Breast epithelium (tissue), 3 donors: ENCODE measurements at regions not wholly inside any gene's neighbourhood (a gene's known extent, or its start where the extent isn't known, plus 50 kb on each side); places are given as distances from the start of the nearest gene placed in this dataset.

Experiments used
- POLR2A ChIP-seq: fragments of 450-650 bp; IDR thresholded peaks from one replicate; pipeline ENCODE4 v1.6.1; 2016; ENCODE audit warnings: antibody characterized with exemption, mild to moderate bottlenecking, moderate library complexity
- TF ChIP-seq, protein P1 (sequence below), 3 donors: fragments of 450-650 bp; IDR thresholded peaks; one replicate each; pipeline ENCODE4 v1.5.1; 2016 to 2017; ENCODE audit warnings: antibody characterized with exemption in 3 of 3, mild to moderate bottlenecking in 3 of 3, moderate library complexity in 3 of 3

DNA sequence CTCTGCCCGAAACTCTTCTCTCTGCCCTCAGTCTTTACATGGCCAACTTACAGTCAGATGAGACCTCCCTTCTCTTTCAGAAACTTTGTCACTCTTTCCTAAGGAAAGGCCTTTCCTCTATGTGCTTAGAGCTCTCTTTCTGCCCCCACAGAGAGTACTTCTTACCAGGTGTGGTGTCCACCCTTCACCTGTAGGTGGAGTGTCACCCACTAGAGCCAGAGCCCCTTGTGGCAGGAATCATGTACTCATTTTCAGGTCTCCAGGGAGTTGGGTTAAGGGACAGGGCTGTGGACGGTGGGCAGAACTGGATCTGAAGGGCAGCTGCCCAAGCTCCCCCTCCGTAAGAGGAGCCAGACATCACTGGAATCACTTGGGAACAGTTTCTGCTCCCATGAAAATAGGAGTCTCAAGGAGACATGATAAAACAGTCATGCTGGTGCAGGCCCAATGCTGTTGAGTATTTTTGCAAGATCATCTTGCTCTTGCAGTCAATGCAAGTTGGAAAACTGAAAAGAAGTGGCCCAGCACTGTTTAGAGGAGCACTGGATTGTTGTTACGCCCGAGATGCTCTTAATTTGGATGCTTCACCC is 436.7 kb downstream of the ZSWIM6 start:
- TF ChIP-seq, protein P1, sequence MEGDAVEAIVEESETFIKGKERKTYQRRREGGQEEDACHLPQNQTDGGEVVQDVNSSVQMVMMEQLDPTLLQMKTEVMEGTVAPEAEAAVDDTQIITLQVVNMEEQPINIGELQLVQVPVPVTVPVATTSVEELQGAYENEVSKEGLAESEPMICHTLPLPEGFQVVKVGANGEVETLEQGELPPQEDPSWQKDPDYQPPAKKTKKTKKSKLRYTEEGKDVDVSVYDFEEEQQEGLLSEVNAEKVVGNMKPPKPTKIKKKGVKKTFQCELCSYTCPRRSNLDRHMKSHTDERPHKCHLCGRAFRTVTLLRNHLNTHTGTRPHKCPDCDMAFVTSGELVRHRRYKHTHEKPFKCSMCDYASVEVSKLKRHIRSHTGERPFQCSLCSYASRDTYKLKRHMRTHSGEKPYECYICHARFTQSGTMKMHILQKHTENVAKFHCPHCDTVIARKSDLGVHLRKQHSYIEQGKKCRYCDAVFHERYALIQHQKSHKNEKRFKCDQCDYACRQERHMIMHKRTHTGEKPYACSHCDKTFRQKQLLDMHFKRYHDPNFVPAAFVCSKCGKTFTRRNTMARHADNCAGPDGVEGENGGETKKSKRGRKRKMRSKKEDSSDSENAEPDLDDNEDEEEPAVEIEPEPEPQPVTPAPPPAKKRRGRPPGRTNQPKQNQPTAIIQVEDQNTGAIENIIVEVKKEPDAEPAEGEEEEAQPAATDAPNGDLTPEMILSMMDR (IDR thresholded peaks at IDR 0.05): peak in 2 of 3 donors; percentile 20 to 32
- no peak for TF ChIP-seq POLR2A
